ENCODE measurements at regions not wholly inside any gene's neighbourhood (a gene's known extent, or its start where the extent isn't known, plus 50 kb on each side); places are given as distances from the start of the nearest gene placed in this dataset.

DNA sequence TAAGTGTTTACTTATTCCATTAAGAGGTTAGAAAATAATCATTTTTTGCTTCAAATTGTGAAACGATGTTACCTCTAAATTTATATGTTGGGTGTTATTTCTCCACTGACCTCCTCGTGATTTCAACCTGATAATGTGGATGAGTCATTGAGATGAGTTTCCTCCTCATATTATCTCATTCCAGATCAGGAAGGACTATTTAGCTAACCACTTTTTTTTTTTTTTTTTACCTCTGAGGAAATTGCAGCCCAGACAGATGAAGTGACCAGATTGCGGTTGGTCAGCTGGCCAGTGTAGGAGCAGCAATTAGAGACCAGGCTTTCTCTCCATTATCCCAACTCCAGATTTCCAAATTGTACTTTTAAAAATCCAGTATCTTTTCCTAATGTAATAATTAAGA, 248.7 kb downstream of the FZD1 start:
- no peak overlapping the region for H3K27ac ChIP-seq
- no peaks in the 10 kb centered on the region for H3K9me3 ChIP-seq (replicated peaks in 1 of 3)
- WGBS, 4 donors, result 31 to 50% (median 45%) methylated on average over 3 of the region's 3 CpGs

DNA sequence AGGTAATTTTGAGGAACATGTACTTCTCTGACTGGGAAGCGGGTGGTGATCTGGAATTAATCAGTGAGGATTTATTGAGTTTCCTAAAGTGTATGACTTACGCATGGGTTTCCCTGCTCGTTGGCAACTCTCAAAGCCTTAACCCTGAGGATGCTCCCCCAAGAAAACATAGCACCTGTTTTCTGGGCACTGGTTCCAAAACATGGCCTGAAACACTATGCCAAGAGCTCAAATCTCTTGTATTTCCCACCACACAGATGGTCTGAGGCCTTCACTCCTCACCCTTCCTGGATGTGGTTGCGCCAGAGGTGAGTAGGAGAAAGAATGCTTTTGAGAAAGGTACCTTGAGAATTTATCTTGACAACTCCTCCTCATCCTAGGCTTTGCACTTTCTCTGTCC, 250.4 kb downstream of the FZD1 start:
- no peaks in the 10 kb centered on the region for H3K9me3 ChIP-seq (replicated peaks in 1 of 3)
- no peak overlapping the region for H3K27ac ChIP-seq
- H3K27me3 ChIP-seq, result no peaks in the 10 kb centered on the region
- intact Hi-C loops (cut with DNase I), result no loop called here
- DNase-seq, result no peak
- 82 to 90% (median 86%) methylated on average over 4 of the region's 4 CpGs for WGBS, 4 donors
- no peak overlapping the region for H3K4me3 ChIP-seq
- H3K4me1 ChIP-seq (replicated peaks in 1 of 2), result no peaks in the 10 kb centered on the region
- TF ChIP-seq POLR2A (IDR thresholded peaks at IDR 0.05) (no peak), CTCF (IDR thresholded peaks at IDR 0.05) (no peak)
- no peaks in the 10 kb centered on the region for H3K36me3 ChIP-seq (replicated peaks in 1 of 2)

More for the DNA sequence above, 248.7 kb downstream of the FZD1 start:
- no peak for DNase-seq
- TF ChIP-seq CTCF (IDR thresholded peaks at IDR 0.05) (no peak), POLR2A (IDR thresholded peaks at IDR 0.05) (no peak)
- Histone ChIP-seq H3K4me1 (replicated peaks in 1 of 2) (no peaks in the 10 kb centered on the region), H3K27me3 (no peaks in the 10 kb centered on the region), H3K36me3 (replicated peaks in 1 of 2) (no peaks in the 10 kb centered on the region), H3K4me3 (no peak overlapping the region)
- intact Hi-C loops (cut with DNase I), result no loop called here

- intact Hi-C loops (cut with DNase I), result no loop called here
- DNase-seq, result no peak
- no peaks in the 10 kb centered on the region for H3K9me3 ChIP-seq (replicated peaks in 1 of 3)
- no peaks in the 10 kb centered on the region for H3K36me3 ChIP-seq (replicated peaks in 1 of 2)
- H3K27ac ChIP-seq, result no peak overlapping the region
- H3K27me3 ChIP-seq, result no peaks in the 10 kb centered on the region
- 66 to 82% (median 70%) methylated on average over 1 of the region's 1 CpG for WGBS, 4 donors
- H3K4me3 ChIP-seq, result no peak overlapping the region
- no peaks in the 10 kb centered on the region for H3K4me1 ChIP-seq (replicated peaks in 1 of 2)
- TF ChIP-seq POLR2A (IDR thresholded peaks at IDR 0.05) (no peak), CTCF (IDR thresholded peaks at IDR 0.05) (no peak)
Observed at GRCh38 chr7:91515961-91516360, 251.7 kb downstream of the FZD1 start.

DNA sequence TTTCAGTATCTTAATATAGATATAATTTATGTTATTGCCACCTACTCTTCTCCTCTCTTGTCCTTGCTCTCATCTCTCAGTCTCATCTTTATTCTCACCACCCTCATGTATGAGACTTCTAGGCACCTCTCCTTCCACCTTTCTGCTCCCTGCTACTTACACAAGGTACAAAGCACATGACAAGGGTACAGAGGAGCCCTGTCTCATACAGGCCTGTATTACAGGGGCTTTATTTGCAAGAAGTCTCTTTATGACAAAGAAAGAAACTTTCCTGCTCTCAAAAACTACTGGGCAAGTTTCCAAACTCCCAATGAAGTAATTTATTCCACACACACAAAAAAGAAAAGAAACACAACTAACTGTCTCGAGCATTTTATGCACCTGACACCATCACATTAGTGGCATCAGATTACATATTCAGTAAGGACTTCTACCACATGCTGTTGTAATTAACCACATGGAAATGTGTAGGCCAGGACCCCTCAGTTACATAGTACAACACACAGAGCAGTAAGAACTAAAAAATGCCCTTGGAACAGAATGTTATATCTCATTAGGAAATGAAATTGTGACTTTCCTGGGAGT, 253.1 kb downstream of the FZD1 start:
- no peaks in the 10 kb centered on the region for H3K9me3 ChIP-seq (replicated peaks in 1 of 3)
- intact Hi-C loops (cut with DNase I), result no loop called here
- no peak overlapping the region for H3K27ac ChIP-seq
- H3K4me3 ChIP-seq, result no peak overlapping the region
- WGBS, 4 donors, result 58 to 68% (median 63%) methylated on average over 1 of the region's 1 CpG
- TF ChIP-seq CTCF (IDR thresholded peaks at IDR 0.05) (no peak), POLR2A (IDR thresholded peaks at IDR 0.05) (no peak)
- H3K4me1 ChIP-seq (replicated peaks in 1 of 2), result no peaks in the 10 kb centered on the region
- H3K27me3 ChIP-seq, result no peaks in the 10 kb centered on the region
- DNase-seq, result no peak
- no peaks in the 10 kb centered on the region for H3K36me3 ChIP-seq (replicated peaks in 1 of 2)

Measured in adrenal gland (tissue), 9 donors.